NCI-H748 (cell line): ENCODE measurements at regions not wholly inside any gene's neighbourhood (a gene's known extent, or its start where the extent isn't known, plus 50 kb on each side); places are given as distances from the start of the nearest gene placed in this dataset.

ENCODE experiments used
- DNase-seq: peaks from one replicate; lab custom pipeline; 2025; ENCODE audit not compliant: unreplicated experiment; lab: John Stamatoyannopoulos, UW

GRCh38 chr4:20302336-20302735 lies 50.6 kb downstream of the SLIT2 start:
- DNase-seq, result no peak

DNA sequence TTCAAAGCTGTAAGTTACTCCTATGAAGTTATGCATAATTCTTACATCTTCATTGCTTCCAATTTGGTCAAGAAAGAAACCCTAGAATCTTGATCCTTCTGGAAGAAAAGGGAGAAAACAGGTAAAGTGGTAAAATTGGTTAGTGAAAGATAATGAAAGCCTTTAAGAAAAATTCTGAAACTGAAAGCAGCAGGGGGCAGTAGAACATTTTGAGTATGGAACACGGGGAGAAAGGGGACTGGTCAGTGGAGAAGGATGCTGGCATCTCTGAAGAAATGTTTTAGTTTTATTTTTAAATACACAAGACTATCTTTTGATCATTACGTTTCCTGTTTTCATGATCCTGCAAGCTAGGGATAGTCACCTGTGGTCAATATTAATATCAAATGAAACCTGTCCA lies 54.3 kb downstream of the SLIT2 start:
- peak; percentile 25 for DNase-seq

GRCh38 chr4:20311856-20312255 lies 60.2 kb downstream of the SLIT2 start:
- DNase-seq, result no peak

GRCh38 chr4:20313237-20314030 lies 61.7 kb downstream of the SLIT2 start:
- DNase-seq, result no peak

DNA sequence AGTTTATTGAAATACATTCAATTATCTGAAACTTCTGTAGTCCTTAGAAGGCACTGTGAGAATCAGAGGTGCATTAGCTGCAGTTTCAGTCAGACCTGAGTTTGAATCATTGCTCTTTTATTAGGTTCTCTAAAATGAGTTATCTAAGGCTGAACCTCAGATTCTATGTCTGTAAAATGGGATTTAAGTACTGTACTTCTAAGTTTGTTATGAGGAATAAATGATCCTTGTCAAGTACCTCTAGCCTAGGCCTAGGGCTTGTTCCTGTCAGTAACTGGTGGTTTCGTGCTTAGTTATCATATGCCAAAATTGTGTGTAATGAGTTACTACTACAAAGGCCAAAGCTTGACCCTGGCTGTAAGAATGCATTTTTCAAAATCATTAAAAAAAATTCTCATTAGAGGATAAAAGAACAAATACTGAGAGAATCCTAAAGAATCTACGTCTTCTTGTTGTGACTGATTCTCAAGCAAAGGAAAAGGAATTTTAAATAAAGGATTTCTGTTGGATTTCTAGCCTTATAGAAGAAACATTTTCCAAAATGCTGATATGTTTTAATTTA lies 65.8 kb downstream of the SLIT2 start:
- no peak for DNase-seq

GRCh38 chr4:20318001-20318908 lies 66.5 kb downstream of the SLIT2 start:
- DNase-seq, result no peak

GRCh38 chr4:20318909-20319277 lies 67.2 kb downstream of the SLIT2 start:
- DNase-seq, result peak; percentile 60

- no peak for DNase-seq
Observed at GRCh38 chr4:20319825-20320612, 68.3 kb downstream of the SLIT2 start.

GRCh38 chr4:20323991-20324390 lies 72.3 kb downstream of the SLIT2 start:
- no peak for DNase-seq

DNA sequence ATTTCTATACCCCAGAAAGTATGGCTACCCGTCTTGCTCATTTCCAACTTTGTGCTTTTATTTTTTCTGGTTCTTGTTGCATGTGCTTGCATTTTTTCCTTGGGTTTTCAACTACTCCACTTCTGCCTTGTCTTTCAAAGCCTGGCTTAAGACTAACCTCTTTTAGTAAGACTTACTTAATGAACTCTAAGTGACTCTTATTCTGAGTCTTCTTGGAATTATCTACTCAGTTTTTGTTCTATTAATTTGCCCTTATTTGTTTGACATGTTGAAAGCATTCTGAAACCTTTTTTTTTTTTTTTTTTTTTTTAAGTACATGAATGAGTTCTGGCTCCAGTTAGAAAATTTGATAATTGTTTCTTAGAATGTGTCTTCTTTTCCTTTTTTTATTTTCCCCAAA lies 74.8 kb downstream of the SLIT2 start:
- no peak for DNase-seq

DNA sequence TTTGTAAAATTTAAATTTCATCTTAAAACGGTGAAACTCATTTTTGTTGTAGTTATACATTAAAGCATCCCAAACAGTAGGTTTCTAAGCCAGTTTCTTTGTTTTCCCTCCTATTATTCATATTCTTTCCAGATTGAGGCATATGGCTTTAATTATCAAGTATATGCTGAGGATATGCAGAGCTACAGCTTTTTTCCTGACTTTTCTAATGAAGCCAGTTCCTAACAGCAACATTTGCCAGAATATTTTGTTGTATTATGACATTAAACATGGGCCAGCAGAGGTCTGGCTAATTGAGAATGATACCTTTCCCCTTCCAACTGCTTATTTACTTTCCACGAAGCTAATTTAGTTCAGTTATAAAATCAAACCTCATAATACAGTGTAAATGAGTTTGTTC lies 75.3 kb downstream of the SLIT2 start:
- no peak for DNase-seq

- no peak for DNase-seq
Observed at GRCh38 chr4:20327808-20328207, 76.1 kb downstream of the SLIT2 start.

DNA sequence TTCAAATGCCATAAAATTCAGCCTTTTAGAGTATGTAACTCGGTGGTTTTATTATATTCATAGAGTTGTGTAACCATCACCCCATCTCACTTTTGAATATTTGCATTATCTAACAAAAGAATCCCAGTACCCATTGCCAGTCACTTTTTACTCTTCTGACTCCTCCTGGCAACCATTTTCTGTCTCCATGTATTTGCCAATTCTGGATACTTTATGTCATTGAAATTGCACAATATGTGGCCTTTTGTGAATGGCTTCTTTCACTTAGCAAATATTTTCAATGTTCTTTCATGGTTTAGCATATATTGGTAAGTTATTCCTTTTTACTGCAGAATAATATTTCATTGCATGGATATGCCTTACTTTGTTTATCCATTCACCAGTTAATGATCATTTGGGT lies 79.9 kb downstream of the SLIT2 start:
- no peak for DNase-seq

GRCh38 chr4:20333141-20333715 lies 81.5 kb downstream of the SLIT2 start:
- DNase-seq, result no peak

DNA sequence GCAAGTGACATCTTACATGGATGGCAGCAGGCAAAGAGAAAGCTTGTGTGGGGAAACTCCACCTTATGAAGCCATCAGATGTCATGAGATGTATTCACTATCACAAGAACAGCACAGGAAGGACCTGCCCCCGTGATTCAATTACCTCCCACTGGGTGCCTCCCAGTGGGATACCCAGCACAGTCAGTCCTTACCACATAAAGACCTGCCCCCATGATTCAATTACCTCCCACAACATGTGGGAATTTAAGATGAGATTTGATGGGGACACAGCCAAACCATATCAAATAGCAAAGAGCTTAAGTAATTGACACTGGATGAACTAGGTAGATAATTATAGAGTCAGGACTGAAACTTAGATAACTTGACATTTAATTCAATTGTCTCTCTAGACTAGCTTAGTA lies 85.6 kb downstream of the SLIT2 start:
- no peak for DNase-seq

DNA sequence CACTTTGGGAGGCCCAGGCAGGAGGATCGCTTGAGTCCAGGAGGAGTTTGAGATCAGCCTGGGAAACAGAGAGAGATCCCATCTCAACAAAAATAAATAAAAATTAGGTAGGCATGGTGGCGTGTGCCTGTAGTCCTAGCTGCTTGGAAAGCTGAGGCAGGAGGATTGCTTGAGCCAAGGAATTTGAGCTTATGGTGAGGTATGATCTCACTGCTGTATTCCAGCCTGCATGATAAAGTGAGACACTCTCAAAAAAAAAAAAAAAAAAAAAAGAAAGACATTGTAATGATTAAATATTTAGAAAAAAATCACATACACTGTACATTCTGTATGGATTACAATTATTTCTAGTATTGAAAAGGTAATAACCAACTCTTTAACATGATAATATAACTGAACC lies 87.1 kb downstream of the SLIT2 start:
- DNase-seq, result no peak

GRCh38 chr4:20341134-20341738 lies 89.5 kb downstream of the SLIT2 start:
- DNase-seq, result no peak

DNA sequence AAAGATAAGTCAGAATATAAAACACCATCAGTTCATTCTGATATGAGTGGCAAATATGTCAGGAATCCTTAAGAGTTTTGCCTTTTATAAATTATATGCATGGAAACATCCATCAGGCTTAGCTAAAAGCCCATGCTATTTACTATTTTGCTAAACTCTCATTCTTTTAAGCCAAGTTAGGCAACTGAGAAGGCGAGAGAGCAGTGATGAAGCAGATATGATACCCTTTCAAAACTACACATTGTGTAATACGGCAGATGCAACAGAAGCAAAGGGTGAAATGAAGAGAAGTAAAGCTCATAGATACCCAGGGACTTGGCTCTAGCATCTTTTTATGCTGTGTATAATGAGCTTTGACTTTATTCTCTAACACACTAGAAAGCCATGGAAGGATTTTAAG lies 95.8 kb downstream of the SLIT2 start:
- no peak for DNase-seq

GRCh38 chr4:20348411-20348810 lies 96.7 kb downstream of the SLIT2 start:
- no peak for DNase-seq

DNA sequence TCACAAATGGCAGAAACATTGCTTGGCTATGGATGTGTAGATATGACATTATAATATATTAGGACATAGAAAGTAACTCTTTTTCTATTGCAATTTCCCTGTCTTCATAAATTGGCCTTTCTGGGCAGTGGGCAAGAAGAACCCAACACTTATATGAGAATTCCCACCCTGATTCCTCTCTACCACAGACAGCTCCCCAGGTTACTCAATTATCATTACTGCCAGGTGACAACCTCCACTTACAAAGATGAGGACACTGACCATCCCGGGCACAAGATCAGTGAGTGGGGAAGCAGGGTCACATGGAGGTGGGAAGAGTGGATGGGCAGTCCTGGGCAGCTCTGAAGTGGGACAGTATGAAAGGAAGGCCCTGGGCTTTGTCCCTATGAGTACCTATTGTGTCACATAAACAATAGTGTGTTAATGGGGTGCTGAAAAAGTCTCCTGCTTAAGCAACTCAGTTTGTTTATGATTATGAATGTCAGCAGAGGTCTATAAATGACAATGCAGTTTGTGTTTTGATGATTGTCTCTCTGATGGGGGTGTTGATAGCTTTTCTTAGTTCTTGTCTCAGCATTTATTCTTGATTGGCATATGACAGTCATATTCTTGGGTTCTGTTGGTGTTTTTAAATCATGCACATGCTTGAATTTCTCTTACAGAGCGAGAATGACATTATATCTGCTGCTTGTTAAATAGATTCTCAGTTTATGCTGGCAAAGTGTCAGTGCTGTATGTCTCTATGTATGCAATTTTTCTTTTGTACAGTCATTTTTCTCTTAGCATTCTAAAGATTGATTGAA lies 99.9 kb downstream of the SLIT2 start:
- no peak for DNase-seq
